GM12892 (cell line): ENCODE measurements at regions not wholly inside any gene's neighbourhood (a gene's known extent, or its start where the extent isn't known, plus 50 kb on each side); places are given as distances from the start of the nearest gene placed in this dataset.

Source experiments
- POLR2A ChIP-seq: IDR thresholded peaks from 2 replicates; pipeline ENCODE4 v1.6.1; 2011; ENCODE audit warnings: low read depth, low read length, control low read depth
- POLR2AphosphoS5 ChIP-seq: IDR thresholded peaks from 2 replicates; pipeline ENCODE4 v1.6.1; 2011; ENCODE audit warnings: low read depth, low read length, control low read depth

- TF ChIP-seq POLR2A (no peak), POLR2AphosphoS5 (no peak)
Measured at GRCh38 chr9:107922260-107922659, 432.7 kb upstream of the KLF4 start.
